ENCODE measurements at regions not wholly inside any gene's neighbourhood (a gene's known extent, or its start where the extent isn't known, plus 50 kb on each side); places are given as distances from the start of the nearest gene placed in this dataset.

DNA sequence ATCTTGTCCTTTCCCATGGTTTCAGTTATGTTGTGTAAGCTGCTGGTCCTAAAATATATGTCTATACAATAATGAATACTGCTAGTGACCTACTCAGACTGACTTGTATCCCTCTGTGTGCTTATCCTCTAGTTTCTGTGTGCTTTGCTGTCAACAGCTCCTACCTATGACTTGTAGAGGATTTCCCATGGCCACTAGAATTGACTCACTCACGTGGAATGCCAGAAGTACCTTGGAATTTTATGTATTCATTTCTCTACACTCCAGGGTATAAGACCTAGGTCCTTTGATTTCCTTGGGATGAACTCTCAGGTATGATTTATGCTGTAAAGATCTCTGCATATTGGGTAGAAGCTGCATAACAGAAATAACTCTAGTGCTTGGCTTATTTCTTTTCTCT, 279.9 kb upstream of the SLIT2 start:
- TF ChIP-seq, protein P1, sequence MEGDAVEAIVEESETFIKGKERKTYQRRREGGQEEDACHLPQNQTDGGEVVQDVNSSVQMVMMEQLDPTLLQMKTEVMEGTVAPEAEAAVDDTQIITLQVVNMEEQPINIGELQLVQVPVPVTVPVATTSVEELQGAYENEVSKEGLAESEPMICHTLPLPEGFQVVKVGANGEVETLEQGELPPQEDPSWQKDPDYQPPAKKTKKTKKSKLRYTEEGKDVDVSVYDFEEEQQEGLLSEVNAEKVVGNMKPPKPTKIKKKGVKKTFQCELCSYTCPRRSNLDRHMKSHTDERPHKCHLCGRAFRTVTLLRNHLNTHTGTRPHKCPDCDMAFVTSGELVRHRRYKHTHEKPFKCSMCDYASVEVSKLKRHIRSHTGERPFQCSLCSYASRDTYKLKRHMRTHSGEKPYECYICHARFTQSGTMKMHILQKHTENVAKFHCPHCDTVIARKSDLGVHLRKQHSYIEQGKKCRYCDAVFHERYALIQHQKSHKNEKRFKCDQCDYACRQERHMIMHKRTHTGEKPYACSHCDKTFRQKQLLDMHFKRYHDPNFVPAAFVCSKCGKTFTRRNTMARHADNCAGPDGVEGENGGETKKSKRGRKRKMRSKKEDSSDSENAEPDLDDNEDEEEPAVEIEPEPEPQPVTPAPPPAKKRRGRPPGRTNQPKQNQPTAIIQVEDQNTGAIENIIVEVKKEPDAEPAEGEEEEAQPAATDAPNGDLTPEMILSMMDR (IDR thresholded peaks at IDR 0.05): no peak
- TF ChIP-seq POLR2AphosphoS5 (IDR thresholded peaks at IDR 0.05): no peak

Data from transverse colon (tissue), 4 donors.